Breast epithelium (tissue), 4 donors: ENCODE measurements at regions not wholly inside any gene's neighbourhood (a gene's known extent, or its start where the extent isn't known, plus 50 kb on each side); places are given as distances from the start of the nearest gene placed in this dataset.

Source experiments
- DNase-seq, 2 donors: peaks; one replicate each; pipeline ENCODE4 v3.0.0-alpha.2; 2019; ENCODE audit warnings: low spot score in 2 of 2
- H3K27ac ChIP-seq, 2 donors: fragments of 200-600 bp; sonication (generic) in 1 of 2; one replicate each; pipeline ENCODE4 v1.5.1; 2016 to 2019; ENCODE audit warnings: mild to moderate bottlenecking in 1 of 2
- H3K27me3 ChIP-seq, 2 donors: fragments of 200-600 bp; sonication (generic) in 1 of 2; one replicate each; pipeline versions ENCODE4 v1.5.1 to v1.6.0; 2017 to 2019; ENCODE audit warnings: control low read depth in 1 of 2, mild to moderate bottlenecking in 1 of 2
- H3K36me3 ChIP-seq: fragments of 200-600 bp; one replicate; pipeline ENCODE4 v1.5.1; 2019
- H3K4me1 ChIP-seq, 2 donors: fragments of 200-600 bp; sonication (generic); one replicate each; pipeline ENCODE4 v1.5.1; 2016 to 2019; ENCODE audit warnings: control low read depth in 1 of 2
- H3K4me3 ChIP-seq, 3 donors: fragments of 200-600 bp; sonication (generic); 1 replicate in 2 of 3; 2 replicates in 1 of 3; pipeline ENCODE4 v1.5.1; 2016 to 2019; ENCODE audit warnings: mild to moderate bottlenecking in 3 of 3, moderate library complexity in 2 of 3
- H3K9me3 ChIP-seq, 2 donors: fragments of 200-600 bp; sonication (generic) in 1 of 2; one replicate each; pipeline ENCODE4 v1.5.1; 2016 to 2019; ENCODE audit warnings: control low read depth in 1 of 2
- CTCF ChIP-seq, 3 donors: fragments of 450-650 bp; IDR thresholded peaks; one replicate each; pipeline ENCODE4 v1.5.1; 2016 to 2017; ENCODE audit warnings: antibody characterized with exemption in 3 of 3, mild to moderate bottlenecking in 3 of 3, moderate library complexity in 3 of 3
- POLR2A ChIP-seq: fragments of 450-650 bp; IDR thresholded peaks from one replicate; pipeline ENCODE4 v1.6.1; 2016; ENCODE audit warnings: antibody characterized with exemption, mild to moderate bottlenecking, moderate library complexity
- POLR2AphosphoS5 ChIP-seq, 3 donors: sonication (generic); formaldehyde crosslinking; IDR thresholded peaks; one replicate each; pipeline ENCODE4 v1.6.1; 2017; ENCODE audit warnings: antibody characterized with exemption in 3 of 3
- intact Hi-C: fragments of 100-400 bp; cut with DNase I; formaldehyde crosslinking; loops from one replicate; pipeline ENCODE4 v1.15.1; 2023; ENCODE audit warnings: low total_unique reads

DNA sequence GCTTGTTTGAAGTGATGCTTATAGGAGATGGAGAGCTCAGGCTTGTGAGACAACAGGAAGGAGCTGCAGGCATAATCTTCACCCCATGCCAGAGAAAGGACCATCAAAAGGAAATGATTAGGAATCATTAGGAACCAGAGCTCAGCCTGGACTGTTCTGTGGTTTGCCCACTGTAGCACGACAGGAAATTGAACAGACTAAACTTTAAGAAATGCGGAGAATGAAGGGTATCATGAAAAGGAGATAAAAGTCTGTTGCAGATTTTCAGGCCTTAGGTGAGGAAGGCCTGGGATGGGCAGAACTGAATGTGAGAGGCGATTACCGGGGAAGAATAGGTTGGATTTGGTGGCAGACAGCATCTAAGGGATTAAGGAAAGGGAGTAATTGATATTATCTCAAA, 292.0 kb upstream of the PLXNA2 start:
- no peaks in the 10 kb centered on the region for H3K9me3 ChIP-seq
- DNase-seq = no peak
- no peak overlapping the region for H3K27ac ChIP-seq
- H3K36me3 ChIP-seq = no peaks in the 10 kb centered on the region
- H3K4me3 ChIP-seq = no peak overlapping the region
- TF ChIP-seq POLR2AphosphoS5 (IDR thresholded peaks at IDR 0.05) = no peak
- no peaks in the 10 kb centered on the region for H3K27me3 ChIP-seq
- intact Hi-C loops = no loop called here
- no peaks in the 10 kb centered on the region for H3K4me1 ChIP-seq

DNA sequence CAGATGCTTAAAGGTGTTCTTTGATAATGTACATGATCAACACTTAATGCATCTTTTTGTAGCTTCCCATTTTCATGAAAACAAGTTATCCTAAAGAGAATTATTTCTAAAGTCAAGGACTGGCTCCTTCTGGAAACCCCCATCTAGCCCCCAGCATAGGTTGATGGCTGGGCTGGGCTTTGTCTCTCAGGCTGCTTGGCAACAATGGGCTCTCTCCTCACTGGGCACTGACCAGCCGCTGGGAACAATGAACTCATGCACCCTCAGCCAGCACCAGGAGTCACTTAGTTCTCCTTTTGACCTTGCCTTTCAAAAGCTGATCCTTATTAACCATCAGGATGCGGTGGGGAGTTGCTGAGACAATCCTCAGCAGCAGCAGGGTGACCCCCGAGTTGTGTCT, 293.0 kb upstream of the PLXNA2 start:
- Histone ChIP-seq H3K27ac (no peak overlapping the region), H3K36me3 (no peaks in the 10 kb centered on the region), H3K4me3 (no peak overlapping the region), H3K27me3 (no peaks in the 10 kb centered on the region), H3K9me3 (no peaks in the 10 kb centered on the region), H3K4me1 (no peaks in the 10 kb centered on the region)
- no peak for TF ChIP-seq POLR2A
- intact Hi-C loops = no loop called here
- DNase-seq = no peak

- TF ChIP-seq CTCF (IDR thresholded peaks at IDR 0.05) (no peak), POLR2AphosphoS5 (IDR thresholded peaks at IDR 0.05) (no peak), POLR2A (no peak)
- Histone ChIP-seq H3K9me3 (no peaks in the 10 kb centered on the region), H3K27me3 (no peaks in the 10 kb centered on the region), H3K27ac (no peak overlapping the region), H3K4me1 (no peaks in the 10 kb centered on the region), H3K36me3 (no peaks in the 10 kb centered on the region), H3K4me3 (no peak overlapping the region)
- intact Hi-C loops = no loop called here
- no peak for DNase-seq
These were observed 293.9 kb upstream of the PLXNA2 start for GRCh38 chr1:208538078-208538477.

DNA sequence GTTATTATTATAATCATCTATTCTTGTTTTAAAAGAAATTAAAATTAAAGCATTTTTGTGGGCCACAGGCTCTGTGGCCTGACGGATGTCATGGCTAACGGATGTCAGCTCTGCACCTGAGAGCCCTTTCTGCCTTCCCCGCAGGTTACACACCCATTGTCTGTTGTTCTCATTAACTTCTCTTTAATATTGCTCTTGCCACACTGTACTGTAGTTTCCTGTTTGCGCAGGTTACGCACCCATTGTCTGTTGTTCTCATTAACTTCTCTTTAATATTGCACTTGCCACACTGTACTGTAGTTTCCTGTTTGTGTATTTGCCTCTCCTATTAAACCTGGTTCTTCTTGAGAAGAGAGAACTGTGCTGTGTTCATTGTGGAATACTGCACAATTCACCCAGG, 294.4 kb upstream of the PLXNA2 start:
- DNase-seq = no peak
- TF ChIP-seq POLR2A = no peak
- no peak for TF ChIP-seq POLR2AphosphoS5 (IDR thresholded peaks at IDR 0.05)
- no peak for TF ChIP-seq CTCF (IDR thresholded peaks at IDR 0.05)
- H3K27ac ChIP-seq = no peak overlapping the region
- no peaks in the 10 kb centered on the region for H3K9me3 ChIP-seq
- no peak overlapping the region for H3K4me3 ChIP-seq
- no peaks in the 10 kb centered on the region for H3K36me3 ChIP-seq
- no peaks in the 10 kb centered on the region for H3K4me1 ChIP-seq
- intact Hi-C loops = no loop called here
- no peaks in the 10 kb centered on the region for H3K27me3 ChIP-seq

GRCh38 chr1:208540724-208541123, 296.5 kb upstream of the PLXNA2 start:
- TF ChIP-seq POLR2AphosphoS5 (IDR thresholded peaks at IDR 0.05) = no peak
- TF ChIP-seq POLR2A = no peak
- no peak for TF ChIP-seq CTCF (IDR thresholded peaks at IDR 0.05)
- DNase-seq = no peak
- Histone ChIP-seq H3K9me3 (no peaks in the 10 kb centered on the region), H3K27me3 (no peaks in the 10 kb centered on the region), H3K4me1 (no peaks in the 10 kb centered on the region), H3K4me3 (no peak overlapping the region), H3K27ac (no peak overlapping the region), H3K36me3 (no peaks in the 10 kb centered on the region)
- intact Hi-C loops = loop anchor here (5.0 kb wide), 1 partner anchor 108 kb away; no protein-coding TSS in a partner anchor

GRCh38 chr1:208541225-208541855, 297.2 kb upstream of the PLXNA2 start:
- Histone ChIP-seq H3K4me1 (no peaks in the 10 kb centered on the region), H3K4me3 (no peak overlapping the region), H3K36me3 (no peaks in the 10 kb centered on the region), H3K9me3 (no peaks in the 10 kb centered on the region), H3K27ac (no peak overlapping the region), H3K27me3 (no peaks in the 10 kb centered on the region)
- DNase-seq = no peak
- intact Hi-C loops = loop anchor here (5.0 kb wide), 1 partner anchor 109 kb away; no protein-coding TSS in a partner anchor
- TF ChIP-seq CTCF (IDR thresholded peaks at IDR 0.05) (no peak), POLR2AphosphoS5 (IDR thresholded peaks at IDR 0.05) (no peak), POLR2A (no peak)
